LNCaP clone FGC (cell line): ENCODE measurements at regions not wholly inside any gene's neighbourhood (a gene's known extent, or its start where the extent isn't known, plus 50 kb on each side); places are given as distances from the start of the nearest gene placed in this dataset.

Experiments
- DNase-seq: peaks from one replicate; pipeline ENCODE4 v3.0.0-alpha.2; 2011; ENCODE audit warnings: low read depth
- H3K4me3 ChIP-seq: 2 replicates; pipeline ENCODE4 v1.5.1; 2011; ENCODE audit warnings: mild to moderate bottlenecking, low read depth, low read length, control low read depth
- CTCF ChIP-seq: IDR thresholded peaks from 2 replicates; pipeline ENCODE4 v1.5.1; 2012; ENCODE audit warnings: mild to moderate bottlenecking; ENCODE audit not compliant: control insufficient read depth, insufficient read depth; ENCODE audit errors: extremely low read depth

DNA sequence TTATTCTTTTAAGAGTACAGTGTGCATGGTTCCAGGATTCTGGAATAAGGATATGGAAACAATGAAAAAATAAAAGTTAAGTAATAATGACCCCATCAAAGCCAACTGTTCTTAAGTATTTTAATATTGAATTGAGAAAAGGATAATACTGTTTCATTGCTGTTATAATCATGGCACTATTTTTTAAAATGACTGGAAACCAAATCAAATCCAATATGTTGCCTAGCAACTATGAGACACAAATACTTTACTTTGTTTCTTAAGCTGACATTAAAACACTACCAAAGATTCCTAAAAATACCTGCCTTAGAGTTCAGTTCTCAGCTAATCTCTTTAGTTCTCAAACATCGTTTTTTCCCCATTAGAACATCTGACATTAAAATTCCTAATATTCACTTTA lies 66.4 kb upstream of the OTOGL start:
- no peak for TF ChIP-seq CTCF
- no peak overlapping the region for H3K4me3 ChIP-seq
- DNase-seq = no peak

DNA sequence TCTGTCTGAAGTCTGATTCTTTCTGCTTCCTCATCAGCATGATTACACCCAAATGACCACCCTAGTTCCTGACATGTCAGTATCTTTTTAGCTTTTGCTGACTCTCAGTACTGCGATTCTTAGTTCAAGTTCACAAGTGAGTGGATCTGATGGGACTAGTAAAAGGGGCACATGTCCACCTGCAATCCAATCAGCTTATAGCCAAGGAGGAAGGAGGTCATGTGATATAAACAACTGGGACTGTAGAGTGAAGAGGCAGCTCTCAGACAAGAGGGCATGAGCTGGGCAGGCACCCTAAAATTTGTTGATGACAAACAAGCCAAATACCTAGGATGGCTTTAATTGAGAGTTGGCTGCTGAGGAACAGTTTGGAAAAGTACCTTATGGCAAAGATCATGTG lies 68.1 kb upstream of the OTOGL start:
- 0 out of 2 replicates have a peak overlapping the region, but pooled peaks have one; percentile 15 for H3K4me3 ChIP-seq
- TF ChIP-seq CTCF = no peak

DNA sequence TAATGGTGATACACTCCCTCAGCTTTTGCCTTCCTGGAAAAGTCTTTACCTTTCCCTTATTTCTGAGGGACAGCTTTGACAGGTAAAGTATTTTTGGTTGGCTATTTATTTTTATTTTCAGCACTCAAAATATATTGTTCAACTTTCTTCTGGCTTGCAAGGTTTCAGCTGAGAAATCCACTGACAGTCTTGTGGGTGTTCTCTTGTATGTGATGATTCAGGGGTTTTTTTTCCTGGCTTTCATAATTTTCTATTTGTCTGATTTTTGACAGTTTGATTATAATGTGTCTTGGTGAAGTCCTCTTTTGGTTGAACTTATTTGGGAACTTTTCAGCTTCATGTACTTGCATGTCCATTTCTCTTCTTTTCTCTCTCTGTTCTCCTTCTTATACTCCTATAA lies 73.7 kb upstream of the OTOGL start:
- no peak overlapping the region for H3K4me3 ChIP-seq
- no peak for DNase-seq
- no peak for TF ChIP-seq CTCF

More for the DNA sequence above, 68.1 kb upstream of the OTOGL start:
- no peak for DNase-seq

DNA sequence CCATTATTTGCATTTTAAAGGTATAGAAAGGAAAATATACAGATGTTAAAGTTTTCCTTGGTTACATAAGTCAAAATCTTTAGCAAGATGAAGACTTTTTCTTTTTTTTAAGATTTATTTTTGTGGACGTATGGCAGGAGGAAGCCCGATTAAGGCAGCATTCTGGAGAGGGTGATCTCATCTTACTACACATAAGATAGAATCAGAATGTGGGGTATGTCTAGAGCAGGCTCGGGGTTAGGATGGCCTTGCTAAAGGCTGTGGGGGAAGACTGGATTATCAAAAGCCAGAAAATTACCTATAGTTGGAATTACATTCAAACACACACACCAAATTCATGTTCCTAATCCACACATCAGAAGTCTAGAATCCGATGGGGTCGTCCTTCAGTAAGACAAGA lies 79.6 kb upstream of the OTOGL start:
- no peak for DNase-seq
- TF ChIP-seq CTCF = no peak
- no peak overlapping the region for H3K4me3 ChIP-seq

- H3K4me3 ChIP-seq = no peak overlapping the region
- DNase-seq = no peak
- TF ChIP-seq CTCF = no peak
These were observed 81.2 kb upstream of the OTOGL start for GRCh38 chr12:80018119-80018518.

DNA sequence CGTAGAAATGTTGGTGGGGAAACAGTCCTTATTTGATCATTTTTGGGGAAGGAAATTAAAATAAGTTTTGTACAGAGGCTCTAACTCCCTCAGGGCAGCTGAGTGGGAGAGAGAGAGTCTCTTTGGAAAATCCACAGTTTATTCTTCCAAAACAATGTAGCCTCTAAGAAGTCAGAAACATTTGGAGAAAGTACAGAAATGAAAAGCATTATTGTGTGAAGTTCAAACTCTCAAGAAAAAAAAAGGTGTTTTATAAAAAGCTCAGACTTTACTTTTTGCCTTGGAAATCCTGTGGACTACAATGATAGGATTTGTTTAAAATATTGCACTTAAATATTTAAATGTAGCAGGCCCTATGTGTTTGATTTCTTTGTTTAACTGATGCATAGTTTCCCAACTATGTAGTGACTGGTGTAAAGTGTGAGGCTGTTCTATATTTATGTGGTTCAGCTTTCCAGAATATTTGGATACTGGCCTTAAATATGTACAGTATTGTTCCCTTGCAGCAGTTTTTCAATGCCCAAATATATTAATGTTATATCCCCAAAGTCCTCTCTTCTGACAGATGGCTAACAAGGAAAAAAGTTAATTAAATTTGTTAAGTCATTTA lies 82.0 kb upstream of the OTOGL start:
- no peak for TF ChIP-seq CTCF
- no peak for DNase-seq

GRCh38 chr12:80016684-80017083 lies 81.8 kb upstream of the PPP1R12A start:
- no peak overlapping the region for H3K4me3 ChIP-seq
- no peak for TF ChIP-seq CTCF
- no peak for DNase-seq

More for the DNA sequence above, 82.0 kb upstream of the OTOGL start:
- no peak overlapping the region for H3K4me3 ChIP-seq
